GM23338 (cell line): ENCODE measurements at regions not wholly inside any gene's neighbourhood (a gene's known extent, or its start where the extent isn't known, plus 50 kb on each side); places are given as distances from the start of the nearest gene placed in this dataset.

Experiments
- CREB1 ChIP-seq: fragments of 250-450 bp; sonication (Bioruptor Pico); IDR thresholded peaks from 2 replicates; pipeline ENCODE4 v1.5.0; 2020; ENCODE audit warnings: low read depth, mild to moderate bottlenecking, moderate library complexity
- EZH2phosphoT487 ChIP-seq: fragments of 200-600 bp; sonication (generic); IDR thresholded peaks from one replicate; pipeline ENCODE4 v1.8.1; 2018; ENCODE audit warnings: antibody characterized with exemption; ENCODE audit not compliant: unreplicated experiment
- POLR2AphosphoS5 ChIP-seq: IDR thresholded peaks from 2 replicates; pipeline ENCODE4 v1.6.1; 2016; ENCODE audit warnings: antibody characterized with exemption, low read depth
- TF ChIP-seq, protein P1 (sequence below), 2 experiments: fragments of 200-600 bp in 1 of 2; sonication (generic) in 1 of 2; conservative IDR thresholded peaks; 2 replicates each; pipeline versions ENCODE4 v1.5.1 to v1.6.1; 2016 to 2017; ENCODE audit warnings: antibody characterized with exemption in 2 of 2, low read depth in 2 of 2, mild to moderate bottlenecking in 2 of 2, moderate library complexity in 1 of 2
- TF ChIP-seq, protein P2 (sequence below): IDR thresholded peaks from 2 replicates; pipeline ENCODE4 v1.6.1; 2016; ENCODE audit warnings: antibody characterized with exemption

DNA sequence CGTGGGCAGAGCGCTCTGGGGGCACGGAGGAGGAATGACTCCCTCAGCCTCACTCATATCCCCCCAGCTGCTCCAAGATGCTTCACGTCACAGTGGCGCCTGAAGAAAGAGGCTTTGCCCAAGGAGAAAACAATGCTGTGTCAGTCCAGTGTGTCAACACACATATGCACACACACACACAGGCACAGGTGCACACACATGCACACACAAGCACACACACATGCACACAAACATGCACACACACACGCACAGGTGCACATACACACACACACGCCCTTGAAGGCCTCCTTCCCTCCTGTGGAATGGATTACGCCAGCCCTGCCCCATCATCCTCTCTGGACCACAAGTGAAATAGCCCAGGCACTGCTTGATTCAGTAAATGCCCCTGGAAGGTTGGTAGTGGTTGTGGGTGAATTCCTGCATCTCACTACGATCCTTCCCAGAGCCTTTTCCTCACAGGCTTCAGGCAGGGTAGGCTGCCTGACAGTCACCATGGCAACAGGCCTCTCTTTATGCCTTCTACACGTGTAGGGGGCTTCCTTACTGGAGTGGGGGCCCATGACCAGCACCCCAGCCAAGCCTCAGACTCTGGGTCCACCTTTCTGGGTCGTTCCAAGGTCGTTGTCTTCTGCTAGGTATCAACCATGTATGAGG, 371.5 kb upstream of the PODXL start:
- TF ChIP-seq EZH2phosphoT487 (no peak), POLR2AphosphoS5 (no peak), CREB1 (no peak)
- TF ChIP-seq, protein P1, sequence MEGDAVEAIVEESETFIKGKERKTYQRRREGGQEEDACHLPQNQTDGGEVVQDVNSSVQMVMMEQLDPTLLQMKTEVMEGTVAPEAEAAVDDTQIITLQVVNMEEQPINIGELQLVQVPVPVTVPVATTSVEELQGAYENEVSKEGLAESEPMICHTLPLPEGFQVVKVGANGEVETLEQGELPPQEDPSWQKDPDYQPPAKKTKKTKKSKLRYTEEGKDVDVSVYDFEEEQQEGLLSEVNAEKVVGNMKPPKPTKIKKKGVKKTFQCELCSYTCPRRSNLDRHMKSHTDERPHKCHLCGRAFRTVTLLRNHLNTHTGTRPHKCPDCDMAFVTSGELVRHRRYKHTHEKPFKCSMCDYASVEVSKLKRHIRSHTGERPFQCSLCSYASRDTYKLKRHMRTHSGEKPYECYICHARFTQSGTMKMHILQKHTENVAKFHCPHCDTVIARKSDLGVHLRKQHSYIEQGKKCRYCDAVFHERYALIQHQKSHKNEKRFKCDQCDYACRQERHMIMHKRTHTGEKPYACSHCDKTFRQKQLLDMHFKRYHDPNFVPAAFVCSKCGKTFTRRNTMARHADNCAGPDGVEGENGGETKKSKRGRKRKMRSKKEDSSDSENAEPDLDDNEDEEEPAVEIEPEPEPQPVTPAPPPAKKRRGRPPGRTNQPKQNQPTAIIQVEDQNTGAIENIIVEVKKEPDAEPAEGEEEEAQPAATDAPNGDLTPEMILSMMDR (conservative IDR thresholded peaks at IDR 0.05; ENCODE audit: low read depth in 2 of 2): no peak
- TF ChIP-seq, protein P2, sequence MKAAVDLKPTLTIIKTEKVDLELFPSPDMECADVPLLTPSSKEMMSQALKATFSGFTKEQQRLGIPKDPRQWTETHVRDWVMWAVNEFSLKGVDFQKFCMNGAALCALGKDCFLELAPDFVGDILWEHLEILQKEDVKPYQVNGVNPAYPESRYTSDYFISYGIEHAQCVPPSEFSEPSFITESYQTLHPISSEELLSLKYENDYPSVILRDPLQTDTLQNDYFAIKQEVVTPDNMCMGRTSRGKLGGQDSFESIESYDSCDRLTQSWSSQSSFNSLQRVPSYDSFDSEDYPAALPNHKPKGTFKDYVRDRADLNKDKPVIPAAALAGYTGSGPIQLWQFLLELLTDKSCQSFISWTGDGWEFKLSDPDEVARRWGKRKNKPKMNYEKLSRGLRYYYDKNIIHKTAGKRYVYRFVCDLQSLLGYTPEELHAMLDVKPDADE: no peak
